ENCODE measurements at regions not wholly inside any gene's neighbourhood (a gene's known extent, or its start where the extent isn't known, plus 50 kb on each side); places are given as distances from the start of the nearest gene placed in this dataset.

GRCh38 chr1:121594096-121594495 lies 409.3 kb downstream of the SRGAP2C start:
- TF ChIP-seq POLR2A (IDR thresholded peaks at IDR 0.05; ENCODE audit: low read length) (no peak), GATA1 (IDR thresholded peaks at IDR 0.05; ENCODE audit: low read depth, low read length) (no peak)

Data from erythroblast (primary cell).